HUES64 (cell line): ENCODE measurements at regions not wholly inside any gene's neighbourhood (a gene's known extent, or its start where the extent isn't known, plus 50 kb on each side); places are given as distances from the start of the nearest gene placed in this dataset.

Source experiments
- H3K27ac ChIP-seq: 2 replicates; pipeline ENCODE4 v1.7.0; 2013; ENCODE audit warnings: low read depth, low read length, inconsistent platforms
- H3K27me3 ChIP-seq: 2 replicates; pipeline ENCODE4 v1.6.1; 2013; ENCODE audit warnings: mild to moderate bottlenecking, low read length; ENCODE audit not compliant: insufficient read depth
- H3K36me3 ChIP-seq: 2 replicates; pipeline ENCODE4 v1.6.1; 2013; ENCODE audit warnings: mild to moderate bottlenecking, low read length; ENCODE audit not compliant: insufficient read depth
- H3K4me1 ChIP-seq: 2 replicates; pipeline ENCODE4 v1.6.1; 2013; ENCODE audit warnings: mild to moderate bottlenecking, low read length, moderate library complexity; ENCODE audit not compliant: insufficient read depth
- H3K4me3 ChIP-seq: 2 replicates; pipeline ENCODE4 v1.5.1; 2013; ENCODE audit warnings: mild to moderate bottlenecking, low read length, moderate library complexity
- H3K9ac ChIP-seq: 2 replicates; pipeline ENCODE4 v1.6.1; 2013; ENCODE audit warnings: mild to moderate bottlenecking, low read depth, low read length
- H3K9me3 ChIP-seq: 2 replicates; pipeline ENCODE4 v1.6.1; 2013; ENCODE audit warnings: low read depth, low read length; ENCODE audit not compliant: insufficient read depth
- WGBS: fragments of 150-250, 120-280 bp; methylation state at CpG from one replicate; pipeline ENCODE4 v1.1.7; 2013; ENCODE audit warnings: missing lambda C conversion rate; 5-methylcytosine and 5-hydroxymethylcytosine counted together

DNA sequence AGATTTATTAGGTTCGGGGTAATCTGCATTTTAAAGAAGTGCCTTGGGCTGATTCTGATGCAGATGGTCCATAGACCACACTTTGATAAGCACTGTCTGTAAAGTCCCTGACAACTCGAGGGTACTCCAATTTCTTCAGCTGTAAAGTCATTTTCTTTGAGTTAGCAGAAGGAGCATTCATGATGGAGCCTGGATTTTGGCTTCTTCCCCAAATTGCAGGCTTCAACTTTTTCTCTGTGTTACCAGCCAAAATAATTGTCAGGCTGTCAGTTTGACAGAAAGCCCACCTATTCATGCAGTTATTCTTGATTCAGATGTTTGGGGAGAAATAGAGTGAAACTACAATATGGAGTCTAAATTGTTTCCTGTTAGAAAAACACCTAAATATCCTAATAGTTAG is 66.0 kb downstream of the RPL37A start:
- Histone ChIP-seq H3K9ac (no peak overlapping the region), H3K4me3 (no peak overlapping the region), H3K36me3 (no peaks in the 10 kb centered on the region), H3K9me3 (no peaks in the 10 kb centered on the region; the same call in 1 of the 2 replicates), H3K4me1 (peaks cover 34% of the 10 kb centered on the region), H3K27me3 (no peaks in the 10 kb centered on the region), H3K27ac (no peak overlapping the region)
- WGBS = 66% methylated on average over 2 of the region's 2 CpGs

DNA sequence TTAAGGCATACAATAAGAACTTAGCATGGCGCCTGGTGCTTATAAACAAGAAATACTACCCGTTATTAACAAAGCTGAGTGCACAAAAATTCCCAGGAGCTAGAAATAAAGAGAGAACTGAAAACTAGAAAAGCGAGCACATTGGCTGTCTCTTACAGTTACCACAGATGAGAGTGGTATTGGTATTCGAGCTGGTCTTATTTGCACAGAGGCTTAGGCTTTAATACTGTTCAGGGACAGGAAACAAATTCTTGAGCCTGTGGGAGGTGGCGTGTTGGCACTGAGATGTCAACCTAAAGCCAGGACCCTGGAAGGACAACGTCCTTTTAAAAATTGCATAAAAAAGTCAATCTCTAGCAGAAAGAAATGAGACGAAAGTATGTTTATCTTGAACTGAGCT is 67.3 kb upstream of the IGFBP2 start:
- no peak overlapping the region for H3K4me3 ChIP-seq
- H3K4me1 ChIP-seq = peaks cover 33% of the 10 kb centered on the region
- 87% methylated on average over 7 of the region's 7 CpGs for WGBS
- no peak overlapping the region for H3K27ac ChIP-seq
- peaks cover 4% of the 10 kb centered on the region; the same call in 1 of the 2 replicates for H3K9me3 ChIP-seq
- no peaks in the 10 kb centered on the region for H3K36me3 ChIP-seq
- H3K27me3 ChIP-seq = no peaks in the 10 kb centered on the region
- no peak overlapping the region for H3K9ac ChIP-seq

DNA sequence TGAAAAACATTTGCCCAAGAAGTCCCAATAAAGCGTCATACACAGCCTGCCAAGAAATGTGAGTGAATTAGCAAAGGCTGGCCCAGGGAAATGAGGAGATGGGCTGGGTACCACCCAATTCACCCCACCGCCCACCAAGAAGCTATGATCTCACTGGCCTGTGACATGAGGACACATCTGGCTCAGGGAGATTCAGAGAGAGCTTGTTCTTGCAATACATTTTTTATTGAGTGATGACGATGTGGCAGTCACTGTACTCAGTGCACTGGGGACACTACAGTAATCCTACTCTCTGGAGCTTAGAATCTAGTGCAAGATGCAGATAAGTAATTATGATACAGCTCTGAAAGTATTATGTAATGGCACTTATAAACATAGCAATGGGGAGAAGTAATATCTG is 64.6 kb upstream of the IGFBP2 start:
- Histone ChIP-seq H3K4me3 (no peak overlapping the region), H3K9ac (no peak overlapping the region), H3K27me3 (no peaks in the 10 kb centered on the region), H3K9me3 (peaks cover 10% of the 10 kb centered on the region), H3K36me3 (no peaks in the 10 kb centered on the region), H3K4me1 (peaks cover 21% of the 10 kb centered on the region), H3K27ac (no peak overlapping the region)
- WGBS = 87% methylated on average over 3 of the region's 3 CpGs

- Histone ChIP-seq H3K27ac (peak overlapping the region; percentile 29; the same call in 1 of the 2 replicates), H3K4me1 (peaks cover 17% of the 10 kb centered on the region), H3K9me3 (peaks cover 10% of the 10 kb centered on the region), H3K4me3 (no peak overlapping the region), H3K27me3 (no peaks in the 10 kb centered on the region), H3K9ac (no peak overlapping the region), H3K36me3 (no peaks in the 10 kb centered on the region)
- WGBS = 42% methylated on average over 5 of the region's 5 CpGs
Measured at GRCh38 chr2:216569765-216570164, 63.5 kb upstream of the IGFBP2 start.

GRCh38 chr2:216570357-216570756 is 62.9 kb upstream of the IGFBP2 start:
- Histone ChIP-seq H3K4me1 (peaks cover 17% of the 10 kb centered on the region), H3K9me3 (peaks cover 10% of the 10 kb centered on the region), H3K4me3 (no peak overlapping the region), H3K27me3 (no peaks in the 10 kb centered on the region), H3K9ac (no peak overlapping the region), H3K27ac (no peak overlapping the region), H3K36me3 (no peaks in the 10 kb centered on the region)
- 78% methylated on average over 1 of the region's 1 CpG for WGBS

- 100% methylated on average over 3 of the region's 3 CpGs for WGBS
- H3K27ac ChIP-seq = no peak overlapping the region
Measured at GRCh38 chr2:216571178-216571908, 61.9 kb upstream of the IGFBP2 start.

DNA sequence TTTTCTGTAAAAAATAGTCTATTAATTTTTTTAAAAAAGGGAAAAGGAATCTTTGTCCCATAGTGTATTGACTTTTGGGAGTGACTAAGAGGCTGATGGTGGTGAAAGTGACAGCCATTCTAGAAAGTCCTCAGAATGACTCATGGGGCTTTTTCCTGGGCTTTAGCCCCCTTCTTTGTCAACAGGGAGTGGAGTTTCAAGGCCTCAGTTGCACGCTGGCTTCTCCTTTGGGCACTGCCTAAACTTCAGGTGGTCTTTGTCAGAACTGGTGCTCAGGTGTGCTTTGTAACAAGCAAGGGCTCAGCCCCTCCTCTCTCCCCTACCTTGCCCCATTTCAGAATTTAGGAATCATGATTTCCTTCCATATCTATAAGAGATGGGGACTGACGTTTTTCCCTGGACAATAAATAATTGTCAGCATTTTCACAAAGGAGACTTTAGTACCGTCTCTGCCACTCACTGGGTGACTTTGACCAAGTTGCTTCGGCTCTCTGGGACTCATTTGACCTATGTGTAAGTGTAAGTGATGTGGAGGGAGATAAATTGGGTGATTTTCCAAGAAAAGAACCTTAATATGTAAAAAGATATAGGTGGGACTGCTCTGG is 61.2 kb upstream of the IGFBP2 start:
- WGBS = 96% methylated on average over 4 of the region's 4 CpGs
- peaks cover 10% of the 10 kb centered on the region for H3K9me3 ChIP-seq
- no peaks in the 10 kb centered on the region for H3K36me3 ChIP-seq
- H3K4me1 ChIP-seq = peaks cover 12% of the 10 kb centered on the region
- H3K4me3 ChIP-seq = no peak overlapping the region
- no peaks in the 10 kb centered on the region for H3K27me3 ChIP-seq
- H3K9ac ChIP-seq = no peak overlapping the region
- no peak overlapping the region for H3K27ac ChIP-seq

More at GRCh38 chr2:216571178-216571908, 61.9 kb upstream of the IGFBP2 start:
- Histone ChIP-seq H3K4me3 (no peak overlapping the region), H3K9ac (no peak overlapping the region), H3K9me3 (peaks cover 10% of the 10 kb centered on the region), H3K27me3 (no peaks in the 10 kb centered on the region), H3K4me1 (peaks cover 12% of the 10 kb centered on the region), H3K36me3 (no peaks in the 10 kb centered on the region)

GRCh38 chr2:216572582-216573578 is 60.3 kb upstream of the IGFBP2 start:
- 83% methylated on average over 12 of the region's 12 CpGs for WGBS
- H3K9ac ChIP-seq = no peak overlapping the region
- H3K27me3 ChIP-seq = no peaks in the 10 kb centered on the region
- H3K9me3 ChIP-seq = peaks cover 10% of the 10 kb centered on the region
- no peak overlapping the region for H3K27ac ChIP-seq
- no peaks in the 10 kb centered on the region for H3K36me3 ChIP-seq
- H3K4me1 ChIP-seq = peaks cover 12% of the 10 kb centered on the region
- no peak overlapping the region for H3K4me3 ChIP-seq

GRCh38 chr2:216574046-216574445 is 59.2 kb upstream of the IGFBP2 start:
- Histone ChIP-seq H3K9me3 (peaks cover 10% of the 10 kb centered on the region), H3K36me3 (no peaks in the 10 kb centered on the region), H3K9ac (no peak overlapping the region), H3K4me1 (peaks cover 9% of the 10 kb centered on the region), H3K4me3 (no peak overlapping the region), H3K27ac (no peak overlapping the region), H3K27me3 (no peaks in the 10 kb centered on the region)
- WGBS = 90% methylated on average over 2 of the region's 2 CpGs

DNA sequence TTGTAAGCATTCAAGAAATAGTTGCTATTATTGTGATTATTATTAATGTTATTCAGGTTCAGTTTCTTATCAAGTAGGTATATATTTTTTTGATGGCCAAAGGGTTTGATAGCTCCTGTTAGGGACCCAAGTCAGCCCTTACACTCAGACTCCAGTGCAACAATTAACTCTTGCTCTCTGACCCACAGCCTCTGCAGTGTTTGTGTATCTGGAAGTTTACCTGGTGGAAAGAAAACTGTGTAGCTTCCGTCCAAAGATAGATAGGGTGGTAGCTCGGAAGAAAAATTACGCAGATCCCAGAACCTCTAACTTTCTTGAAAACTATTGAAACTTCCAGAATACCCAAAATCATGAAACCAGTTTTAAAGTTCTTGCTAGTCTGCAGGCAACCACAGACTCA is 58.6 kb upstream of the IGFBP2 start:
- Histone ChIP-seq H3K9me3 (peaks cover 10% of the 10 kb centered on the region), H3K4me3 (no peak overlapping the region), H3K27me3 (no peaks in the 10 kb centered on the region), H3K27ac (no peak overlapping the region), H3K4me1 (peaks cover 3% of the 10 kb centered on the region), H3K9ac (no peak overlapping the region), H3K36me3 (no peaks in the 10 kb centered on the region)
- whole genome bisulfite sequencing = 91% methylated on average over 3 of the region's 3 CpGs

GRCh38 chr2:216575465-216575864 is 57.8 kb upstream of the IGFBP2 start:
- Histone ChIP-seq H3K4me3 (no peak overlapping the region), H3K36me3 (no peaks in the 10 kb centered on the region), H3K9me3 (peaks cover 10% of the 10 kb centered on the region), H3K27me3 (no peaks in the 10 kb centered on the region), H3K27ac (no peak overlapping the region), H3K9ac (no peak overlapping the region), H3K4me1 (no peaks in the 10 kb centered on the region)
- WGBS = 86% methylated on average over 1 of the region's 1 CpG
